Epithelial cell of esophagus (primary cell): ENCODE measurements at regions not wholly inside any gene's neighbourhood (a gene's known extent, or its start where the extent isn't known, plus 50 kb on each side); places are given as distances from the start of the nearest gene placed in this dataset.
A peak's percentile ranks its signal among the peaks of the same experiment; 100 is the strongest.

Source experiments
- DNase-seq: peaks from one replicate; pipeline ENCODE4 v3.0.0; 2010; ENCODE audit warnings: low read depth
- H3K4me3 ChIP-seq: 2 replicates; pipeline ENCODE4 v1.5.1; 2011; ENCODE audit warnings: mild to moderate bottlenecking, low read length, control low read depth
- TF ChIP-seq, protein P1 (sequence below): IDR thresholded peaks from 2 replicates; pipeline ENCODE4 v1.5.1; 2011; ENCODE audit warnings: low read depth, mild to moderate bottlenecking, low read length, control low read depth, inconsistent platforms; ENCODE audit not compliant: insufficient read depth; ENCODE audit errors: missing control alignments

DNA sequence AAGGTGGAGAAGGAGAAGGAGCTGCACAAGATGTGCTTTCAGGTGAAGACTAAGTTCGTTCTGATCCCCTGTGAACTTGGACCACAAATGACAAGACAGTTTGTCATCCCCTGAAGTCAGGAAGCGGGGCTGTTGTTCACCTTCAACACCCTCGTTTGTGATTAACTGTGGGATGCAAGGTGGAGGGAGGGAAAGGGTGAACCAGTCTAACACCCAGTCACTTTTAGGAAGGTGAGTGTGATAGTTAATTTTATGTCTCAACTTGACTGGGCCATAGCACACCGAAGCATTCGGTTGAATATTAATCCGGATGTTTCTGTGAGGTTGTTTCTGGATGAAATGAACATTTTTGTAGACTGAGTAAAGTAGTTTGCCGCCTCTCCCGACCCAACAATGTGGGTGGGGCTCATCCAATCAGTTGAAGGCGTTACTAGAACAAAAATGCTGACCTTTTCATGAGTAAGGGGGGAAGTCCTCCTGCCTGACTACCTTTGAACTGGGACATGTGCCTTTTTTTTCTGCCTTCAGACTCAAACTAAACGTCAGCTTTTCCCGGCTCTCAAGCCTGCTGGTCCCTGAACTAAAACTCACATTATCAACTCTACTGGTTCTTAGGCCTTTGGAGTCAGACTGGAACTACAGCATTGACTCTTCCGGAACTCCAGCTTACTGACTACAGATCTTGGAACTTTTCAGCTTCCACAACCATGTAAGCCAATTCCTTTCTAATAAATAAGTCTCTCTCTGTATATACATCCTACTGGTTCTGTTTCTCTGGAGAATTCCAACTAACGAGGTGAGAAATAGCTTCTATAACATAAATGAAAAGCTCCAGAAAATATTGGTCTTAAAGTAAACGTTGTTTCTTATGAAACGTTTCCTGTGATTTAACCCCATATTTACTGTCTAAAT lies 264.0 kb upstream of the SLITRK3 start:
- H3K4me3 ChIP-seq, result peak overlapping the region; percentile 40
- TF ChIP-seq, protein P1, sequence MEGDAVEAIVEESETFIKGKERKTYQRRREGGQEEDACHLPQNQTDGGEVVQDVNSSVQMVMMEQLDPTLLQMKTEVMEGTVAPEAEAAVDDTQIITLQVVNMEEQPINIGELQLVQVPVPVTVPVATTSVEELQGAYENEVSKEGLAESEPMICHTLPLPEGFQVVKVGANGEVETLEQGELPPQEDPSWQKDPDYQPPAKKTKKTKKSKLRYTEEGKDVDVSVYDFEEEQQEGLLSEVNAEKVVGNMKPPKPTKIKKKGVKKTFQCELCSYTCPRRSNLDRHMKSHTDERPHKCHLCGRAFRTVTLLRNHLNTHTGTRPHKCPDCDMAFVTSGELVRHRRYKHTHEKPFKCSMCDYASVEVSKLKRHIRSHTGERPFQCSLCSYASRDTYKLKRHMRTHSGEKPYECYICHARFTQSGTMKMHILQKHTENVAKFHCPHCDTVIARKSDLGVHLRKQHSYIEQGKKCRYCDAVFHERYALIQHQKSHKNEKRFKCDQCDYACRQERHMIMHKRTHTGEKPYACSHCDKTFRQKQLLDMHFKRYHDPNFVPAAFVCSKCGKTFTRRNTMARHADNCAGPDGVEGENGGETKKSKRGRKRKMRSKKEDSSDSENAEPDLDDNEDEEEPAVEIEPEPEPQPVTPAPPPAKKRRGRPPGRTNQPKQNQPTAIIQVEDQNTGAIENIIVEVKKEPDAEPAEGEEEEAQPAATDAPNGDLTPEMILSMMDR, result no peak
- DNase-seq, result peak; percentile 74

DNA sequence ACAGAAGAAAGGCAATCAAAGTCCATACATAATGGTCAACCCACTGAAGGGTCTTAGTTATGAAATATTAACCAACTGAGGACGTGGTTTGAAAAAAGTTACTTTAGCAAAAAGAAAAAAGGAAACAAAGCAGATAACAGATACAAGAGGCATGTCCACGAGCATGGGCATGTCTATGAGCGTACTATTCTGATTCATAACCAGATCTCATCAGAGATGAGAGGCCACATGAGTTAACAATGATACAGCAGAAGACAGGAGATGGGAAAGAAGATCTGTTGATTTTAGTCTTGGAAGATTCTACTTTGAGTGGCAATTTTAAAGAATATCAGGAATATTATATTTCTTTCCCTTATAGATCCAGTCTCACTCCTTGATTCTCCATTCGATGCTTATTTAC lies 262.9 kb upstream of the SLITRK3 start:
- no peak overlapping the region for H3K4me3 ChIP-seq
- peak; percentile 69 for DNase-seq
- TF ChIP-seq, protein P1, result no peak

DNA sequence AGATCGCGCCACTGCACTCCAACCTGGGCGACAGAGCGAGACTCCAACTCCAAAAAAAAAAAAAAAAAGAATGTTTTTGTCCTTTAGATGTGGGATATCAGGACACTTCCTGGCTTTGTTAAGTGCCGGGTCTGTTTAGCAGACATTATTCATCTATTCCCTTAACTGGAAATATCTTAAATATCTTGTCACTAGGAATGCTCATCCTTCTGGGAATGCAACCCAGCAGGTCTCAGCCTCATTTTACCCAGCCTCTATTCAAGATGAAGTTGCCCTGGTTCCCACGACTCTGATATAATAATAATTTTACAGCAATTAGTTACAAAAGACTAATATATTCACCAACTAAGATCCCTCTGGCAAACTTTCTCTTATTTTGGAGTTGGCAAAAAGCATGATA lies 260.9 kb upstream of the SLITRK3 start:
- no peak overlapping the region for H3K4me3 ChIP-seq
- TF ChIP-seq, protein P1, result no peak
- DNase-seq, result no peak

DNA sequence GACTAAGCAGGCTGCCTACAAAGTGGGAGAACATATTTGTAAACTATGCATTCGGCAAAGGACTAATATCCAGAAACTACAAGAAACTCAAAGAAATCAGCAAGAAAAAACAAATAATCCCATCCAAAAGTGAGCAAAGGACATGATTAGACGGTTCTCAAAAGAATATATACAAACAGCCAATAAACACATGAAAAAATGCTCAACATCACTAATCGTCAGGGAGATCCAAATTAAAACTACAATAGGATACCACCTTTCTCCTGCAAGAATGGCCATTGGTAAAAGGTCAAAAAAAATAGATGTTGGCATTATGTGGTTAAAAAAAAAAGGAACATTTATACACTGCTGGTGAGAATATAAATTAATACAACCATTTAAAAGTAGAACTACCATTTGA lies 259.6 kb upstream of the SLITRK3 start:
- H3K4me3 ChIP-seq, result no peak overlapping the region
- TF ChIP-seq, protein P1, result no peak
- DNase-seq, result no peak

DNA sequence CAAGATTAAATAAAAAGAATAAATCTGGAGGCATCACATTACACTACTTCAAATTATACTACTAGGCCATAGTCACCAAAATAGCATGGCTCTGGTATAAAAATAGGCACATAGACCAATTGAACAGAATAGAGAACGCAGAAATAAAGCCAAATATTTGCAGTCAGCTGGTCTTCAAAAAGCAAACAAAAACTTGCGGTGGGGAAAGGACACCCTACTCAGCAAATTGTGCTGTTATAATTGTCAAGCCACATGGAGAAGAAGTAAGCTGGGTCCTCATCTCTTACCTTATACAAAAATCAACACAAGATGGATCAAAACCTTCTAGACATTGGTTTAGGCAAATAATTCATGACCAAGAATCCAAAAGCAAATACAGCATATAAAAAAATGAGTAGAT lies 259.2 kb upstream of the SLITRK3 start:
- TF ChIP-seq, protein P1, result no peak
- no peak for DNase-seq

DNA sequence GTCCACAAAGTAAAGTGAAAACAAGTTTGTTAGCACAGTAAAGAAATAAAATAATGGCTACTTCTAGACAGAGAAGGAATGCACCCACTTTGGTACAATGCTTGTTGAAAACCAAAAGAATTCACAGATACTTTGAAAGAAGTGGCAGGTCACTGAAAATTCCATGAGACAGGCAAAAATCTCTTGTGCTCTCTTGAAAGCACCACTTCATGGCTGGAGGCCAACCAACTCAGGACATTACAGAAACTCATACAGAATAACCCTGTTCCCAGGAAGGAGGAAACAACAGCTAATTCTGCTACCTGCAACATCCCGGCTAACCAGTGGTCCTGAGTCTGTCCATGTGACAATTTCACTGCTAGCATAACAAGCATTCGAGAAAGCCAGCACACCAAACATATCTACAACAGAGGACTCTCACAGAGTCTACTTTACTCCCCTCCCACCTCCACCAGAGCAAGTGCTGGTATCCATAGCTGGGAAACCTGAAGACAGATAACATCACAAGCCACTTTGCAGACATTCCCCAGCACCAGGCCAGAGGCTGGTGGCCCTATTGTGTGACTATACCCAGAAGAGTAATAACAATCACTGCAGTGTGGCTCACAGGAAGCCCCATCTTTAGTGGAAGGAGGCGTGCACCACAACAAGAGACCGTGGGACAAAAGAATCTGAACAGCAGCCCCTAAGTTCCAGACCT lies 255.3 kb upstream of the SLITRK3 start:
- no peak for DNase-seq
- H3K4me3 ChIP-seq, result no peak overlapping the region
- TF ChIP-seq, protein P1, result no peak

More for the DNA sequence above, 259.2 kb upstream of the SLITRK3 start:
- H3K4me3 ChIP-seq, result no peak overlapping the region

DNA sequence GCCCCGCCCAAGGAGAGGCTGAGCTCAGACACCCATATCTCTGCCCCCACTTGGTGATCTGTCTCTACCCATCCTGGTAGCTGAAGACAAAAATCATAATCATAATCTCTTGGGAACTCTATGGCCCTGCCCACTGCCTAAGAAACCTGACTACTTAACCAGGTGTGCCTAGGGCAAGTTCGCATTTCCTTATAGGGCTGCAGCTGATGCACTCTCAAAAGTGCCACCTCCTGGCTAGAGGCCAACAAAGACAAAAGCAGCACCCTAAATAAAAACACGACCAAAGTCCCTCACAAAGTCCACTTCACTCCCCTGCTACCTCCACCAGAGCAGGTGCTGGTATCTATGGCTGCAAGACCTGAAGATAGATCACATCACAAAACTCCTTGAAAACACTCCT lies 250.4 kb upstream of the SLITRK3 start:
- no peak overlapping the region for H3K4me3 ChIP-seq
- TF ChIP-seq, protein P1, result no peak
- no peak for DNase-seq
